B cell (primary cell): ENCODE measurements at regions not wholly inside any gene's neighbourhood (a gene's known extent, or its start where the extent isn't known, plus 50 kb on each side); places are given as distances from the start of the nearest gene placed in this dataset.

Experiments used
- ATAC-seq: fragments of 200-7000 bp; cut with Tn5 transposase; one replicate; pipeline ENCODE4 v1.10.0; 2021; ENCODE audit warnings: low read depth, mild to moderate bottlenecking, moderate number of reproducible peaks, moderate library complexity
- CTCF ChIA-PET: fragments of 350-600 bp; sonication (Branson Sonifier 250); formaldehyde crosslinking; loops from one replicate; lab custom pipeline; 2021; ENCODE audit warnings: antibody characterized with exemption, inconsistent platforms; lab: Charles Lee
- POLR2A ChIA-PET: fragments of 350-600 bp; sonication (Branson Sonifier 250); formaldehyde crosslinking; loops from one replicate; lab custom pipeline; 2021; ENCODE audit warnings: antibody characterized with exemption; lab: Charles Lee
- DNase-seq: peaks from one replicate; pipeline ENCODE4 v3.0.0; 2013
- H2AFZ ChIP-seq: 2 replicates; pipeline ENCODE4 v1.6.1; 2012; ENCODE audit warnings: mild to moderate bottlenecking, low read depth, low read length; ENCODE audit not compliant: insufficient read depth, poor library complexity, severe bottlenecking
- H3K27ac ChIP-seq, 2 donors: 1 replicate in 1 of 2; 2 replicates in 1 of 2; pipeline ENCODE4 v1.5.1; 2012 to 2013; ENCODE audit warnings: low read length in 2 of 2, mild to moderate bottlenecking in 2 of 2, moderate library complexity in 1 of 2
- H3K27me3 ChIP-seq, 4 experiments: fragments of 200-600 bp in 1 of 4; sonication (generic) in 1 of 4; replicated peaks in 1 of 4; 1 replicate in 2 of 4; 2 replicates in 2 of 4; pipeline versions ENCODE4 v1.6.1 to v1.7.0; 2013 to 2016; ENCODE audit warnings: low read length in 3 of 4, mild to moderate bottlenecking in 2 of 4, mixed read lengths in 1 of 4, moderate library complexity in 1 of 4; ENCODE audit not compliant: insufficient read depth in 4 of 4, control insufficient read depth in 3 of 4; ENCODE audit errors: control extremely low read depth in 1 of 4
- H3K36me3 ChIP-seq, 2 experiments: replicated peaks in 1 of 2; 1 replicate in 1 of 2; 2 replicates in 1 of 2; pipeline versions ENCODE4 v1.6.1 to v1.7.1; 2013; ENCODE audit warnings: low read length in 1 of 2; ENCODE audit not compliant: insufficient read depth in 2 of 2, control insufficient read depth in 1 of 2; ENCODE audit errors: control extremely low read depth in 1 of 2, extremely low read depth in 1 of 2
- H3K4me1 ChIP-seq, 2 donors: fragments of 200-600 bp in 1 of 2; sonication (generic) in 1 of 2; 1 replicate in 1 of 2; 2 replicates in 1 of 2; pipeline versions ENCODE4 v1.5.1 to v1.6.1; 2013 to 2017; ENCODE audit warnings: low read length in 2 of 2; ENCODE audit not compliant: control insufficient read depth in 2 of 2, insufficient read depth in 2 of 2
- H3K4me2 ChIP-seq: replicated peaks from 2 replicates; pipeline ENCODE3; 2012; ENCODE audit warnings: mild to moderate bottlenecking, low read depth, low read length; ENCODE audit not compliant: poor library complexity, severe bottlenecking
- H3K4me3 ChIP-seq, 5 experiments: fragments of 200-600 bp in 1 of 5; sonication (generic) in 1 of 5; 1 replicate in 3 of 5; 2 replicates in 2 of 5; pipeline versions ENCODE4 v1.5.1 to v1.7.0; 2011 to 2016; ENCODE audit warnings: low read length in 4 of 5, mild to moderate bottlenecking in 4 of 5, low read depth in 2 of 5, control low read depth in 1 of 5, moderate library complexity in 1 of 5; ENCODE audit not compliant: insufficient read depth in 1 of 5; ENCODE audit errors: control extremely low read depth in 1 of 5, extremely low read depth in 1 of 5
- H3K79me2 ChIP-seq: fragments of 200-600 bp; sonication (generic); one replicate; pipeline ENCODE4 v1.6.0; 2016; ENCODE audit warnings: low read length; ENCODE audit not compliant: control insufficient read depth, insufficient read depth
- H3K9ac ChIP-seq: fragments of 200-600 bp; sonication (generic); 2 replicates; pipeline ENCODE4 v1.6.1; 2017; ENCODE audit warnings: mild to moderate bottlenecking, low read length, moderate library complexity
- H3K9me3 ChIP-seq, 3 donors: one replicate each; pipeline versions ENCODE4 v1.6.1 to v1.7.1; 2013; ENCODE audit warnings: low read length in 2 of 3; ENCODE audit not compliant: control insufficient read depth in 2 of 3, insufficient read depth in 1 of 3; ENCODE audit errors: control extremely low read depth in 1 of 3
- H4K20me1 ChIP-seq: 2 replicates; pipeline ENCODE4 v1.6.0; 2012; ENCODE audit warnings: mild to moderate bottlenecking, low read length; ENCODE audit not compliant: insufficient read depth, control insufficient read depth, poor library complexity, severe bottlenecking
- H3K27ac Mint-ChIP-seq: one replicate; pipeline ENCODE4 v1.8.0; 2021; ENCODE audit warnings: mixed read lengths
- H3K27me3 Mint-ChIP-seq: one replicate; pipeline ENCODE4 v1.8.0; 2021; ENCODE audit warnings: mixed read lengths
- H3K4me1 Mint-ChIP-seq: one replicate; pipeline ENCODE4 v1.8.0; 2021; ENCODE audit warnings: mixed read lengths
- H3K4me3 Mint-ChIP-seq: one replicate; pipeline ENCODE4 v1.8.0; 2021; ENCODE audit warnings: mixed read lengths
- H3K9me3 Mint-ChIP-seq: one replicate; pipeline ENCODE4 v1.8.0; 2022; ENCODE audit warnings: mixed read lengths; ENCODE audit not compliant: insufficient read depth
- CTCF ChIP-seq: fragments of 200-600 bp; IDR thresholded peaks from one replicate; pipeline ENCODE4 v1.8.0; 2022; ENCODE audit warnings: antibody characterized with exemption, mild to moderate bottlenecking
- EZH2 ChIP-seq: IDR thresholded peaks from 2 replicates; pipeline ENCODE4 v1.6.1; 2012; ENCODE audit warnings: borderline replicate concordance, low read depth, mild to moderate bottlenecking, moderate library complexity, low read length; ENCODE audit not compliant: insufficient read depth, poor library complexity, severe bottlenecking
- WGBS: methylation state at CpG from one replicate; pipeline ENCODE4 v1.1.5; 2013; ENCODE audit warnings: missing lambda C conversion rate; ENCODE audit not compliant: insufficient coverage; 5-methylcytosine and 5-hydroxymethylcytosine counted together
- intact Hi-C: fragments of 100-400 bp; cut with micrococcal nuclease; formaldehyde crosslinking; loops from one replicate; pipeline ENCODE4 v1.10.0; 2022

DNA sequence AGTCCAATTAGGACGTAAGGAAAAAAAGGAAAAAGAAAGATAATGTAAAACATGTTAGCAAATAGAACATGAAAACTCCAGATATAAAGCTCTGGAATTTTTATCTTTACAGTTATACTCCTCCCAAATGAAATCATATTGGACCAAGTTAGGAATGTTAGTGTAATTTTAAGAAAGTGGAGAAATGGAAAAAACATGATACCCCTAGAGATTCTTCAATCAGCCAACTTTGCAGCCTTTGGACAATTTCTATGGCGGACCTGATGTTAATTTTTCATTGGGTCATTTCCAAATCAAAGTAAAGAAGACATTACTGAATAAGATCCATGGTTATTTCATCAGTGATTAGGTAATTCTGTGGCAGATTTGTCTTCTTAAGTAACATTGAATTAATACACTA lies 748.7 kb downstream of the RFPL4B start:
- WGBS, result no CpG with 5 or more reads among the region's 2 CpGs
- intact Hi-C loops, result no loop called here
- no peak for ATAC-seq
- no peaks in the 10 kb centered on the region for H3K4me1 Mint-ChIP-seq
- H3K4me3 ChIP-seq, result no peak overlapping the region
- H3K27me3 Mint-ChIP-seq, result no peaks in the 10 kb centered on the region
- H3K9ac ChIP-seq, result no peak overlapping the region
- no peaks in the 10 kb centered on the region for H3K9me3 Mint-ChIP-seq
- no peak overlapping the region for H3K27ac Mint-ChIP-seq
- no peak overlapping the region for H3K27ac ChIP-seq
- CTCF ChIA-PET, result no interaction called here
- H2AFZ ChIP-seq, result no peak overlapping the region
- POLR2A ChIA-PET, result no interaction called here
- H3K9me3 ChIP-seq, result no peaks in the 10 kb centered on the region
- TF ChIP-seq EZH2 (no peak), CTCF (no peak)
- no peaks in the 10 kb centered on the region for H3K79me2 ChIP-seq
- no peaks in the 10 kb centered on the region for H3K27me3 ChIP-seq
- no peak overlapping the region for H3K4me2 ChIP-seq
- H4K20me1 ChIP-seq, result no peaks in the 10 kb centered on the region
- H3K4me1 ChIP-seq, result no peaks in the 10 kb centered on the region
- no peaks in the 10 kb centered on the region for H3K36me3 ChIP-seq
- no peak overlapping the region for H3K4me3 Mint-ChIP-seq
- DNase-seq, result no peak

DNA sequence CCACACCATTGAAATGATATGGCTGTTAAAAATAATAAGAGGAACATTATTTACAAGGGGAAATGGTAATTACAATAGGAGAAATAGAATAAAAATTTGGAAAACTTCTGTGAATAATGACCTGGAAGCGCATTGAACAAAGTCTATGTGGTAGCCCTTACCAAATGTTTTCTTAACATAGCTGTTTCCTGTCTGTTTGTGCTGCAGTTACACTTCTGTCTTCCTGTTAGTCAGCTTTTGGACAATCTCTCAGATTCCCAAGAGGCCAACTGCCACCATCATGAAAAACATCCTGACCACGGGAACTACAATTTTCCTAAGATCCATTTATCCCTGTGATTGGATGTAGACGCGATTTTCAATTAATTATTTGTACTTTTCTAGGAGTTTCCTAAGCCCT lies 754.4 kb upstream of the MARCKS start:
- whole genome bisulfite sequencing, result 20% methylated on average over 1 of the region's 4 CpGs
- TF ChIP-seq EZH2 (no peak), CTCF (no peak)
- CTCF ChIA-PET, result no interaction called here
- no peak overlapping the region for H2AFZ ChIP-seq
- Mint-ChIP-seq H3K9me3 (no peaks in the 10 kb centered on the region), H3K27ac (no peak overlapping the region), H3K4me1 (no peaks in the 10 kb centered on the region), H3K4me3 (no peak overlapping the region), H3K27me3 (no peaks in the 10 kb centered on the region)
- ATAC-seq (no peak), DNase-seq (no peak)
- H3K9me3 ChIP-seq, result no peaks in the 10 kb centered on the region
- no peak overlapping the region for H3K4me3 ChIP-seq
- H3K9ac ChIP-seq, result no peak overlapping the region
- no peaks in the 10 kb centered on the region for H3K4me1 ChIP-seq
- no peaks in the 10 kb centered on the region for H3K36me3 ChIP-seq
- H3K27me3 ChIP-seq, result no peaks in the 10 kb centered on the region
- H3K27ac ChIP-seq, result no peak overlapping the region
- intact Hi-C loops, result no loop called here
- no peak overlapping the region for H3K4me2 ChIP-seq
- no peaks in the 10 kb centered on the region for H3K79me2 ChIP-seq
- no peaks in the 10 kb centered on the region for H4K20me1 ChIP-seq
- POLR2A ChIA-PET, result no interaction called here
